ENCODE measurements at regions not wholly inside any gene's neighbourhood (a gene's known extent, or its start where the extent isn't known, plus 50 kb on each side); places are given as distances from the start of the nearest gene placed in this dataset.

GRCh38 chr4:1572521-1572920 lies 111.6 kb downstream of the FAM53A start:
- no peak for TF ChIP-seq CTCF (IDR thresholded peaks at IDR 0.05)
- TF ChIP-seq EP300 (IDR thresholded peaks at IDR 0.05), result no peak

Measured in stomach (tissue), 4 donors.